Fibroblast of skin of abdomen (primary cell): ENCODE measurements at regions not wholly inside any gene's neighbourhood (a gene's known extent, or its start where the extent isn't known, plus 50 kb on each side); places are given as distances from the start of the nearest gene placed in this dataset.

Source experiments
- DNase-seq: peaks from one replicate; pipeline ENCODE4 v3.0.0-alpha.2; 2013

DNA sequence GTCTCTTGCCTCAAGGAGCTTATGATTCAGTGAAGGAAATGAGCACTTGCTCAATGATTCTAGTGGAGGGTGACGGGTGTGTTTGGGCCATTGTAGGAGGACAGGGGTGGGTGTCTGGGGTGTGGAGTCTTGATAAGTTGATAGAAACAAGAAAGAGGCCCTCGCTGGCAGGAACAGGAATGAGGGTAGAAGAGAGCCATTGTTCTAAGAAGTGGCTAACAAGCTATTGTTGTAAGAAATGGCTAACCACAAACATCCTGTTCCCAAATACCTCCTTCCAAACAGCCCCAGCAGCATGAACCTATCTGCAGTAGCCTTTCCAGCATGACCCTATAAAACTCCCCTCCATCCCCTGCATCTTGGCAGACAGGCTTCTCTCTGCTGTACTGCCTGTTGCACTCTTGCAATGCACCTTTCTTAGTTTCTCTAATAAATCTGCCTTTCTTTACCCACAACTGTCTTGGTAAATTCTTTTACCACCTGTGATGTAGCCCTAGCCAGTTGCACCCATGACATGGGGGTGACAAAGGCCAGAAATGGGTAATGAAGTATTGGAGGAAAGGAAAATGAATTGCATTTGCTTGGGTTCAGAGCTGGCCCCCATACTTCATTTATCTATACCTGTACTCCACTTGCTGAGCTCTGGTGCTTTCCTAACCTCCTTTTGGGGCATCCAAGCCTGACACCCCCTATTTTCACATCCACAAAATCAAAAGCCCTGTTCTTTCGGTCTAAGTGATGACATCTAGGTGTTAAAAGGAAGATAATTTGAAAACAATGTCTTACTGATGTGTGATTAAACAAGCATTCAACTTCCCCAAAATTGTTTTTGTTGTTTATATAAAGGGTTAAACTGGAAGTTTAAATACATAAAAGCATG lies 389.1 kb downstream of the GRIN2B start:
- DNase-seq, result no peak

DNA sequence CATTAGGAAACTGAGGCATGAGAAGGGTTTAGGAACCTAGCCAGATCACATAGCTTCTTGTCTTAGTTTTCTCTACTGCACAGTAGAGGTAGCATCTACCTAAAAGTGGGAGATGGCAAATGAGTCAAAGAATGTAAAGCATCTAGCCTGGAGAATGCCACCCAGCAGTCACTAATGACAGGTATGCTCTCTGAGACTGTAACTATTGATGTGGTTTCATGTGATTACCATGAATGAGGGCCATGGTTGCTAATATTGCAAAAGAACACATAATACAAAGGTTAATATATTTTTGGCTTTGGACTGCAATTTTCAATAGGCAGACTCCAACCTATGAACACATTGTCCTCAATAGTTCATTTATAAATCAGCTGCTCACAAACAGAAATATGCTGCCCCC lies 389.9 kb downstream of the GRIN2B start:
- no peak for DNase-seq

DNA sequence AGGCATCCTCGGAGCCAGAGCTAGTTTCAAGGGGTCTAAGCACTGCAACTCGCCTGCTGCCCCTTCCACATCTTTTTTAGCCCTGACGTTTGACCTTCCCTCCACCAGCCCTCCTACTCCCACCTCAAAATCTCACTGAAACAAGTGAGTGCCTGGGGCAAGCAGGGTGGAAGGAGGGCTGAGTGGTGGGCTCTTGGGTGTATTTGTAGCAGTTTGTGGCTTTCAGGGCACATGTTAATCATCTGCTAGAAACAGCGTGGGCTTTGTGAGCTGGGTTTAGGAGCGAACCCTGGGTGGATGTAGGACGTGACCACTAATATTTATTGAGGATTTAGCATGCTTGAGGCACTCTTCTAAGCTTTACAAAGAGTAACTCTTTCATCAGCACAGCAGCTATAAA lies 390.3 kb downstream of the GRIN2B start:
- DNase-seq, result no peak

DNA sequence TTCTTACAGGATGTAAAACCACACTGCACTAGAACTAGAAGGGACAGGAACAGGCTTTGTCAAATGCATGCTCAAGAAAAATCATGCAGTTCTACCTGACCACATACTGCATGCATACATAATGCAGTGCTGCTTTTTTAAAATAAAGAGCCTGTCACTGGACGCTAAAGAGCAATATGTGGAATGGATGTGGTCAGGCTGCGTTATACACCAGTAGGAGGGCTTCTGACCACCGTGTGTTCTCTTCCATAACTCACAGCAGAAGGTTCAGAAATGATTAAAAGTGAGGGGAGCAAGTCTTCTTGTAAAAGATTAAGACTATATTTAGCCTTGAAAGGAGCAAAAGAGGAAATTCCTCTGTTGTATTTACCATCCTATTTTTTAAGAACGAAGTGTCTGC lies 392.0 kb downstream of the EMP1 start:
- DNase-seq, result no peak

DNA sequence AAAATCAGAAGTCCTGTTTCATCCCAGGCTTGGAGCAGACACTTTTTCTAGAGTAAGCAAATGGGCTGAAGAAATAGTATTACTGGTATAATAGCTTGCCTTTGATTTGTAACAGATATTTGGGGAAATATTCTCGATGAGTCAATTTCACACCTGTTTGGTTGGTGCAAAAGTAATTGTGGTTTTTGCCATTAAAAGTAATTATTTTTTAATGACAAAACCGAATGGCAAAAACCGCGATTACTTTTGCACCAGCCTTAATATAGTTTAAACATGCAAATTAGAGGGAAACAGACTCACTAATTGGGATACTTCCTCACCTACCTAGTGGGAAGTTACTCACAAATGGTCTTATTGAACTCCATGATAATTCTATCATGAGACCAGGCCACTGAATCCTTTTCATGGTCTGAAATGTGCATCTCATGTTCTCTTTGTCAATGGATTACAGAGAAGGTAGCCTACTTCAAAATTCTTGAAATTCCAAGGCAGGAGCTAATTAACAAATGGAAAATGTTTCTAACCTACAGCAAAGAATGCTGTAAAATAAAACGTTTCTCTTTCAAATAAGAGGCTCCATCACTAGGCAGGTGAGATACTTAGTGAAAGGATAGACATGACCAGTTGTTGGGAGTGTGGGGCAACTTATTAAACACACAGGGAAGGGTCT lies 391.3 kb downstream of the EMP1 start:
- DNase-seq, result no peak

DNA sequence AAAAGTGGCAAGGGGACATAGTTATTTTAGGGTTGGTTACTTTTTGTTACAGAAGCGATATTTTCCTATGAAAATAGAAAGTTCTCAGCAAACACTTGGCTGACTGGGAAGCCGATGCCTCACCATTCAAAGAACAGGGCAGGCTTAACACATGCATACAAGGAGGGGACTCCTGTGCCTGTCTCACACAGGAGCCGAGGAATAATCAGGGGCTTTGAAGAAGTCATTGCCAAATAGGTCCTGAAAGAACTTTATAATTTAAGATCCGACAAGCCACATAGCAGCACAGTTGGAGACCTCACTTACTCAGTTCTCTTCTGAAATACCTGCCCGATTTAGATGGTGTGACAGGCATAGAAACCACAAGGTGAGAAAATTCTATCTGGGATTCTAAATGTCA lies 389.8 kb downstream of the EMP1 start:
- no peak for DNase-seq

DNA sequence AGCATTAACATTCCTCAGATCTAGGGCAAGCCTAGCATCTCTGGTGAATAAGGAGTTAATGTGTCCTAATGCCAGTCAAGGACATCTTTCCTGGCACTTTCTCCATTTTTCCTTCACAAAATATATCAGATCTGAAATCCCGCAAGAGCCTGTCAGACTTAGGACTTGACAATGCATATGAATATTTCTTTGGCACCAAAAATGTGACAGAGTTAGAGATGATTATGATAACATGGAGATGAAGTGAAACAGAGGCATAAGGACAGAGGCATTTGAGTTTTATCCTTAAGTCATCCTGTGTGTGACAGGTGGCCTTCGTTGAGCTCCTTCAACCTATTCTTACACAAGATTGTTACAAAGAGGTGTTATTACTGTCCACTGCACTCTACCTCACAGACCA lies 388.0 kb downstream of the EMP1 start:
- no peak for DNase-seq

DNA sequence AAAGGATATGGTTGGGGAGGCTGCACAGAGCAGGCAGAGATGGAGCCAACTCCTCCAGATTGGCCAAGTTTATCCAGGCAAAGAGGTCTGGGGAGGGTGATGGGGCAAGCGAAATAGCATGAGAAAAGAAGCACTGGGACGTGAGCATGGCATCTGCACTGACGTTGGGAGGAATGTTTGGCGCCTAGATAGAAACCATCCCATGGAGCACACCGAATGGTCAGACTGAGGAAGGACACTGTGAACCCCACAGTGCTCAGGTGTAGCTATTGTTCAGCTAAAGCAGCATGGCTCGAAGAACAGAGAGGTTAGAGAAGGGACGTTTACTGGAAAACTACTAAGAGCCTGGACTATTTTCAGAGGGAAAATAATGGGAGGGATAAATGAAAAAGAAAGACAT lies 387.1 kb downstream of the EMP1 start:
- DNase-seq, result no peak

DNA sequence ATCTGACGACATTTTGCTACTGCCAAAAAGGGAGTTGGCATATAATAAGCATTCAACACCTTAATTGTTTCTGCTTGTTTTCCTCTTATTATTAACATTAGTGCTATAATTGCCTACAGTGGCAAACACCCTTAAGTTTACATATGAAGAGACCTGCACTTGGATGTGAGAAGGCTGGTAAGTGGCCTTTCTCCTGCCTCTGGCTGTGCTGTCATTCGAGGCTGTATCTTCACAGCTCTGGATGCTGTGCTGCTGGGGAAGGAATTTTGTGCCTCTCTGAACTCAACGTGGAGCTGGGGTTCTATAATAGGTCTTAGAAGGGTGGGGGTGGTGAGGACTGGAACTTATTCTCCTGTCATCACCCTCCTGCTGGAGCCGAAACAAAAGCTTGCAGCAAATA lies 385.9 kb downstream of the EMP1 start:
- no peak for DNase-seq

DNA sequence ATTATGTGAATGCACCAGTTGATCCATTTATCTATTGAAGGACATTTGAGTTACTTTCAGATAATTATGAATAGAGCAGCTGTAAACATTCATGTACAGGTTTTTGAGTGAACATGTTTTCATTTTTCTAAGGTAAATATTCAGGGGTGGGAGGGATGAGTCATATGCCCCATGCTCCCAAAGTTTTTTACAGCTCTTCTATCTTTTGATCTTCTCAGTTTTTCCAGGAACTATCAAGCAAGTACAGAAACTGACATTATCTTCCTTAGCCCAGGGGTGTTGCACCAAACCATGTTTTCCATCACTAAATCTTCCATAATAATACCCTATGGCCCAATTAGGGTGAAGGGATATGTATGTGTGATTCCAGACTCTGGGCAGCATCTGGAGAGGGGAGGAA lies 384.5 kb downstream of the EMP1 start:
- DNase-seq, result no peak

DNA sequence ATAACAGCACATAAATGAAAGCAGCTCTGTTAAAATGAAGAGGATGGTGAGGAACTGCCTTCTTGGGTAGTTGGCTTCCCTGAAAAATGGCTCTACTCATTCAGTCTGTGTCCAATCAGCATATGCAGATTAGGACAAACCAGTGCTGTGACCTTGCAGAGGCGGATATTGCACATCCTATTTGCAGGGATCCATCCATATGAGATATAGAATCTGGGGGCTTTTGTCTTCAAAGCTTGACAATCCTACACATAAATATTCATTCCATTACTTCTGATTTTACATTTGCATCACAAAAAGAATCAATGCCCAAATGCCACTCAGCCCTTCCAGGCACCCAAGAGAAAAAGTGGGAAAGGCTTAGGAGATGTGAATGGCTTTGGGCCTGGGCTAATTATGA lies 383.7 kb downstream of the EMP1 start:
- no peak for DNase-seq

DNA sequence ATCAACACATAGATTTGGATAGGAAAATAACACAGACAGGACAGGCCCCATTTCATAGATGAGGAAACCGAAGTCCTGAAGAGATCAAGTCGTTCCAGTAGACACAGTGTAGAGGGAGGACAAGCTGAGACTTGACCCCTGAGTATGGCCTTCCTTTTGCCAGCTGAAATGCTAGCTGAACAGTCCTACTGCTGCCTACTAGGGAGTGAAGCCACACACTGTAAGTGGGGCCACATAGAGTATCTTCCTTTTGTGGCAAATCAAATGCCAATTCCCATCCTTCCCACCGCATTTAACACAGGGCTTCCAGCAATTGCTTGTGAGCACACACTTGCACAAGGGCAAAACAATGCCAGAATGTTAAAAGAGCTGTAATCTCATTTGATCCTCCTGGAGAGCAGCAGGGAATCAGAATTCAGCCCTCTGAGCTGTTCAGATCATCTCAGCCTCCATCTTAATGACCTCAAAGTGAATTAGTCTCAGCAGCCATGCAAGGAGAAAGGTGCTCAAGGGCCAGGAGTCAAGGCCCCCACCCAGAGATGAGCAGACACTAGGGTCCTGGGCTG lies 380.5 kb downstream of the EMP1 start:
- no peak for DNase-seq

DNA sequence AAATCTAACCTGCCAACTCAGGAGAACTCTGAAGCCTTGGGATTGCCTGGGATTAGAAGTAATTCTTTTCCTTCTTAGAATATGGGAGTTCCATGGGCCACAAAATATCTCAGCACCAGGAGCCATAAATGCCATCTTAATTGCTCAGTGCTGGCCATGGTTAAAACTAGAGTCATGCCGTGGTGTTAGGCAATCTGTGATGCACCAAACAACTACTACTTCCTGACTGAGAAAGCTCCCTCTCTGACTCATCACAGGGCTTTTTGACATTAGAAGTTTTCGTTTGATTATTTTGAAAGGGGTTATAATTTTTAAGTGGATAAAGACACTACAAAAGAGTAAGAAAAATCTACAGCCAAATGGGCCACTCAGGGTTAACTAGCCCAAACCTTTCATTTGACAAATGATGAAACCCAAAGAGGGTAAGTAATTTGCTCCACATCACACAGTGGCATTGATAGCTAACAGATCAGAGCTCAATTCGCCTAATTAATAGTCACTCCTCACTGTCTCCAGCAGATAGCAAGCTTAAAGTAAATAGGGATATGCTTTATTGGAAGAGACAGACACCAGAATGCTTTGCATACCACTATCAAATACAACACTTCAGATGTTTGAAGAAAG lies 377.3 kb downstream of the EMP1 start:
- peak; percentile 87 for DNase-seq

DNA sequence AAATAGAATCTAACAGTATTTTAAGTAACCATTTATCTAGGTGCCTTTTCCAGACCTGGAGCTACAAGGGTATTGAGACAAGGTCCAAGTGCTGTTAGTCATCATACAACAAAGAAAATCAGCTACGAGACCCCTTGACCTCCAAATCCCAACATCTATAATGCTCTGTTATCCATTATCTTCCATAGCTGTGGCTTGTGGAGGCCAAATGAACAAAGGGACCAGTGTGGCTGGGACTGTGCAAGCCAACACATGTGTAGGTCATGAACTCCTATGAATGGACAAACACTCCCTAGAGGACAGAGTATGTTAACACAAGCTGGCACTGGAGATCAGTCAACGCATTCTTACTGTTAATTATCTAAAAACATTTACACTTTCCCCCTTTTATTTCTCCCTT lies 374.5 kb downstream of the EMP1 start:
- DNase-seq, result no peak

DNA sequence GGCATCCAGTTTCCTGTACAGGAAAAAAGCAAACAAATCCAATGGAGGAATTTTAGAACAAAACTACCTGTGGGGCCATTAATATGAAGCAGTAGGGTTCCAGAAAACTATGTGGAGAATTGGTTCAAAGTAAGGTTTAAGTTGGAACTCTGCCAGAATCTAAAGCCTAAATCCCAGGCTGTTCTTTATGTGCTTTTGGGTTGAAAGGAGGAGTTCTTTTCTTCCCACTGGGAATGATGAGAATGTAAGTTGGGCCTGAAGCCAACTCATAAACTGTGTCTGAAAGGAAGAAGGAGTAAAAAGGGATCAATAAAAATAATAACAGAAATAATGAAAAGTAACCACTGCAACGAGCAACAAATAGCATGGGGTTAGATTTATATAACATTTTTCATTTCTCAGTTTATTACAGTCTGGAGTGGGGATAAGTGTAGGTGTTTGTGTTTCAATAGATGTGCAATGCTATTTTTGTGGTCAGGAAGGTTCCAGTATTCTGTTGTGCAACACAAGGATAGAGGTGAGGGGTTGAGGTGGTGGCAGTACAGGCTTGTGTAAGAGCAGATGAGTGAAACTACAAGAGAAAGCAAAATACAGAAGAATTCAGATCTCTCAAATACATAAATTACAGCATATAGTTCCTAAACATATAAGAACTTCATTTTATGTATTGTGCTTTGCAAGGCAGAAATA lies 373.6 kb downstream of the EMP1 start:
- DNase-seq, result peak; percentile 8

DNA sequence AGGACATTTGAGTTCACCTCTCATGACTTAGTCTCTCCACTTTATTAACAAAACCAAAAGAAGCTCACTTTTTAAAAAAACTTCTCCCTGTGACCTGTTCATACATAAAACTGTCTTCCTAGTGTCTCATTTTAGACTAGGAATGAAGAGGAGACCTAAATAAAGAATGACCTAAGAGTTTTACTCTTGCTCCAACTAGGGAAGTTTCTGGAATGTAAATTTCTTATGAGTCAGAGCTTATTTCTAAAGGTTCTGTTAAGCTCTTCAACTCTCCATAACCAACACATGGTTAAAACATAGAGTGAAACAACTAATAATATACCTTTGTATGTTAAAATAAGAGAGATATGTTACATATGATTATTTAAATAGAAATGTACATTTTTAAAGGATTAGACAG lies 369.8 kb downstream of the EMP1 start:
- DNase-seq, result peak; percentile 34

DNA sequence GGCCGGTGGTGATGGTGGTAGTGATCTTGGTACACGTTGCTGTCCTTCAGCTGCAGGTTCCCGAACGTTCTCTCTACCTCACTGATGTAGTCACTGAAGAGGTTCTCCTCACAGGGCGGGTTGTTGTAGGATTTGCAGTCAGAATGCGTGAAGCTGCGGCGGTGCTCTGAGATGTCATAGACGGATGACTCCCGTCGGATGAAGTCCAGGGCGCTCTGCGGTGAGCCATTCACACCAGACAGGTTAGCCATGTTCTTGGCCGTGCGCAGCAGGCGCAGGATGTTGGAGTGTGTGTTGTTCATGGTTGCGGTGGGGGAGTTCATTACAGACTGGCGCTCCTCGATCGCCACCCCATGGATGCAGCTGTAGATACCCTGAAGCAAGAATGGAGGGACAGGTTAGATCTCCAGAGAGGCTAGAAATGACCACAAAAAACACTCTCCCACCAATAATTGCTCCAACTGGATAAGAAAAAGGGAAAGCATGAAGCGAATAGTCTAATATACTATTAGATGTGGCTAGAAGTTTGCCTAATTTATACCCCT lies 367.8 kb downstream of the EMP1 start:
- no peak for DNase-seq

DNA sequence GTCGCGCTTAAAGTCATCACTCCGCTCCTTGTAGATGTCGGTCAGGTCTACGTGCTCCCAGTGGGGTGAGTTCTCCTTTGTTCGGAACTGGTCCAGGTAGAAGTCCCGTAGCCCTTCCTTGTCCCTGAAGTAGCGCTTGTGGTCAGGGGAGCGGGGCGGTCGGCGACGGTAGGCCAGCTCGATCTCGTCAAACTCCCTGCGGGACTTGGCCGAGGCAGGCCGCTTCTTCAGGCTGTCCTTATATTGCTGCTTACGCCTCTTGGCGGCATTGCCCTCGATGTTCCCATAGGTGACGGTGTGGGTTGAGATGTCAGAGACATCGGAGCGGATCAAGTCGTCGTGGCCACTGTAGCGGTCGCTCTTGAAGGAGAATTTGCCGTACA lies 367.2 kb downstream of the EMP1 start:
- DNase-seq, result no peak

DNA sequence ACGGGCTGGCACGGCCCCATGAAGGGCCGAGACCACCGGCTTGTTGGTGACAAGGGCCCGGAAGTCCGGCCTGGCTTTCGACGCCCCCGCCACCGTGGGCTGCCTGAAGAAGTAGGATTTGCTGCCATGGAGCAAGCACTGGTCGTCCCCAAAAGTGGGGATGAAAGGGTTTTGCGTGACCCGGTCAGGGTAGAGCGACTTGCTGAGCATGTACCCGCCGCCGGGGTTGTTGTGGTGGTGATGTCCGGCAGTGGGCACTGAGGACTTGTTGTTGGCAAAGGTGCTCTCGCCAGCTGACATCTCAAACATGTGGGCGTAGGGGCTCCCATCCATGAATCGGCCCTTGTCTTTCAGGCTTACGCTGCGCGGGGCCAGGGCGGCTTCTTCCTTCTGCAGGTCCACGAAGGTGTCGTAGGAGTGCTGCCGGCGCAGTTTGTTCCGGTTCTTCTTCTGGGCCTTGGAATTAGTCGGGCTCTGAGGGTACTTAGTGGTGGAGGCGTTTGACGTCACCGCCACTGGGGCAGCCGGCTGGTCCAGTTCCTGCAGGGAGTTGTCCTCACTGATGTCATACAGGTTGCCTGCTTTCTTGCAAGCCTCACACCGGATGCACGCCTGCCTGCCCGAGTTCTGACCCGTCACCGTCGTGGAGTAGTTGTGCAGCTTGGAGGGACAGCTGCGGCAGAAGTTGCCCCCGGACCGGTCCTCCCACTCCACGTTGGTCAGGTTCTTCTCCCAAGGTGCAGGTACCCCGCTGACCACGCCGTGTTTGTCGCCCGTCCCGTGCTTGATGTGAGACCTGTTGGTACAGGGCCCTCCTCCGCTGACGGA lies 366.6 kb downstream of the EMP1 start:
- DNase-seq, result no peak

DNA sequence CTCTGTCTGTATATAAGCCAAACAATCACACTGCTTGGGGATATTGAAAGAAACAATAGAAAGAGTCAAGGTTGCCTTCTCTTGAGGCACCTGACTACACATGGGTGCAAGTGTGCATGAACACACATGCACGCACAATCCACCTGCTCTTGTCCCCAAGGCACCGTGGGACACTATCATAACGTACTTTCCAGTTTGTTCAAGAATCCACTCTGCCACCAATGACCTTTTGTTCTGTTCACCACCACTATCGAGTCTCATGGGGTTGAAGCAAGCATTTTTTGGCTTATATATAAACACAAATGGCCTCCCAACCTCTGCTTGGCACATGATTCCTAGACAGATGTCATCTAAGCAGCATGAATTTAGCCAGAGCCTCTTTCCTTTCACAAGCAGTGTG lies 365.4 kb downstream of the EMP1 start:
- DNase-seq, result no peak

DNA sequence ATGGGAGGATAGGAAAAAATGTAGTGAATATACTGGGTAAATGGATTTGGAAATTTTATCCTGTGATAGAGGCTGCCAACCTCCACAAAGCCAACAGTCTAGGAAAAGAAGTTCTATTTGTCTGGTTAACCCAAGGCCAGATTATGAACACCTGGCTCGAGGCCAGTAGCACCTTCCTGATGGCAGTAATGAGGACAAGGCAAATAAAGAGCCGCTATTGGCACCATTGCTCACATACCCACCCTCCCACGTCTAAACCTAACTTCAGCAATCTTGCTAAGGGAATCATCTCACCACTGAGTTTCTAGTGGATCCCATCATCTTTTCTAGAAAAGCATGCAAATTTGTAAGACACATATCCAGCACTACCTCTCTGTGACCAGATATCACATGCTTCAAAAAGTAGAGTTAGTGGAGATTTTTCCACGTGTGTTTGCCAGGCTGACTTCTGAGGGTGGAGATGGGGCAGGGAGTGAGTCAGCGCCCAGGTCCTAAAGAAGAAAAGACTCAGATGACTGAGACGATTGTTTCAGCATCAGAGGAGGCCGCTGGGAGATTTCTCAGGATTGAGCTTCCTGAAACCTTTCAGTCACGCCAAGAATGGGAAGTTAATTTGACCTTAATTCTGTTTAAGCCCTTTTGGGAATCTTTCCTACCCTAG lies 362.9 kb downstream of the EMP1 start:
- no peak for DNase-seq
